Urinary bladder (tissue), 3 donors: ENCODE measurements at regions not wholly inside any gene's neighbourhood (a gene's known extent, or its start where the extent isn't known, plus 50 kb on each side); places are given as distances from the start of the nearest gene placed in this dataset.
A peak's percentile ranks its signal among the peaks of the same experiment; 100 is the strongest.

ENCODE experiments used
- DNase-seq: peaks from one replicate; pipeline ENCODE4 v3.0.0-alpha.2; 2015; ENCODE audit errors: extremely low spot score
- H3K27ac ChIP-seq: one replicate; pipeline ENCODE4 v1.5.1; 2013; ENCODE audit warnings: low read depth, mild to moderate bottlenecking, moderate library complexity
- H3K36me3 ChIP-seq: one replicate; pipeline ENCODE4 v1.6.1; 2013; ENCODE audit warnings: mild to moderate bottlenecking, moderate library complexity; ENCODE audit not compliant: insufficient read depth
- H3K4me1 ChIP-seq: one replicate; pipeline ENCODE4 v1.6.1; 2013; ENCODE audit warnings: mild to moderate bottlenecking, moderate library complexity; ENCODE audit not compliant: insufficient read depth
- H3K4me3 ChIP-seq: one replicate; pipeline ENCODE4 v1.5.1; 2013; ENCODE audit warnings: low read depth, low read length
- WGBS: extraction: QIAGEN DNeasy Blood & Tissue Kit; methylation state at CpG from one replicate; pipeline ENCODE4 v1.1.7; 2013; 5-methylcytosine and 5-hydroxymethylcytosine counted together
- donor health status: healthy with polysubstance abuse.
- donor health status: healthy.

- Histone ChIP-seq H3K27ac (no peak overlapping the region), H3K4me3 (no peak overlapping the region), H3K36me3 (no peaks in the 10 kb centered on the region), H3K4me1 (no peaks in the 10 kb centered on the region)
- DNase-seq = no peak
- WGBS = 91% methylated on average over 3 of the region's 3 CpGs
These were observed 1151.4 kb upstream of the PABPC4L start for GRCh38 chr4:135353008-135353407.

DNA sequence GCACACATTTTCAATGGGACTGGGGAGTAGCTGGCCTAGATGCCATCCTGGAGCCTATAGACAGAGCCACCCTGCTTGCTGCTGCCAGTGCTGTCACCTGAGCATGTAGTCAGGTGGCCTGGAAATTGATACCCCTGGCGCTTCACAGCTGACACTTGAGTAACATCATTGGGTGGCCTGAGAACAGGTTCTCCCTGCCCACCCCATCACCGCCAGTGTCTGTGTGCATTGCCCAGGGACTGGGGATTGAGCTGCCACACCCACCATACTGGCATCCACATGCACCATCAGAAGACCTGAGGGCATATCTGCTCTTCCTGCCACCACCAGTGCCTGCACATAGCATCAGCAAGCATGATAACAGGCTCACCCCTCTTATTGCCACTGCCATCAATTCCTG is 1142.9 kb upstream of the PABPC4L start:
- Histone ChIP-seq H3K27ac (no peak overlapping the region), H3K36me3 (no peaks in the 10 kb centered on the region), H3K4me1 (no peaks in the 10 kb centered on the region), H3K4me3 (no peak overlapping the region)
- WGBS = 95% methylated on average over 2 of the region's 2 CpGs
- DNase-seq = no peak

DNA sequence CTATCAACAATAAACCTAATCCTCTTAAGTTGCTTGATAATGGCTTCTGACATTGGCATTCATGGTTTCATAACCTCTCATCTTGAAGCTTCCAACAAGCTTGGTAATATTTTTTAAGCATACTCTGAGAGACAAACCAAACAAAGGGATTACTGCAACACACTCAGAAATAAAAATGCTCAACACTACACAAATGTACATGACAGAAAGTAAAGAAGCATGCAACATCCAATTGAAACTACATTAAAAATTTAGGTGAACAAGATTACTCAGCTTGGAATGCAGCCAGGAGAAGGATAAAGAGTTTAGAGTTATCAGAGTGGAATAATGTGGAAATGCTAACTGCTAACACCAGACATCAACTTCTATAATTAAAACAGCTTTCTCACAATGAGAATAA is 1136.6 kb upstream of the PABPC4L start:
- Histone ChIP-seq H3K4me1 (no peaks in the 10 kb centered on the region), H3K27ac (no peak overlapping the region), H3K36me3 (no peaks in the 10 kb centered on the region), H3K4me3 (no peak overlapping the region)
- DNase-seq = no peak

DNA sequence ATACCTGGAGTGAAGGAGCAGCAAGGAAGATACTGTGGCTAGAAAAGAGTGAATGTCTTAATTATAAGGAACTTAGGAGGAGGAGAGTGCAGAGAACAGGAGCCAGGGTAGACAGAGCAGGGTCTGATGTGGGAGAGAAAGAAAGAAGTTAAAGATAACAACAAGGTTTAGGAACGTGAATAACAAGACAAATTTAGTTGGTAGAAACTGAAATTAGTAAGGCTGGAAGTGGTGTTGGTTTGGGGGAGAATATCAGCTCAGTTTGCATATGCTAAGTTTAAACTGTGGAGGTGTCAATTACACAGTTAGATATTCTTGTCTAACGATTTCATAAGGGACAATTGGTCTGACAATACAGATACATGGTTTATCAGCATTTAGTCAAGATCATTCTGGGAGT is 1123.7 kb upstream of the PABPC4L start:
- 67% methylated on average over 2 of the region's 2 CpGs for whole genome bisulfite sequencing
- H3K36me3 ChIP-seq = no peaks in the 10 kb centered on the region
- no peak overlapping the region for H3K4me3 ChIP-seq
- H3K27ac ChIP-seq = no peak overlapping the region
- no peaks in the 10 kb centered on the region for H3K4me1 ChIP-seq
- DNase-seq = no peak

DNA sequence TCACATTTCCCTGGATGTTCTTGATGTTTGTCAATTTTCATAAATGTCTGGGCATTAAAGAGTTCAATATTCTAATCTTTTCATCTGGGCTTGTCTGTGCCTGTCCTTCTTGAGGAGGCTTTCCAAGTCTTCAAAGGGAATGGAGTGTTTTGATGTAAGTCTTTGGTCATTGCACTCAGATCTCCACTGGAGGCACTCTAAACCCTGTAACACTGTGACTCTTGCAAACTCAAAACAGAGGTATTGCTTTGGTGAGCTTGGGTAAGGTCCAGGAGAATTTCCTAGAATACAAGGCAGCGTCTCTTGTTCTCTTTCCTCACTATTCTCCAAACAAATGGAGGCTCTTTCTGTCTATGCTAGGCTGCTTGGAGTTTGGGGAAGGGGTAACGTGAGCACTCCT is 1118.1 kb upstream of the PABPC4L start:
- DNase-seq = no peak
- Histone ChIP-seq H3K36me3 (no peaks in the 10 kb centered on the region), H3K27ac (no peak overlapping the region), H3K4me1 (no peaks in the 10 kb centered on the region), H3K4me3 (no peak overlapping the region)
- 89% methylated on average over 2 of the region's 2 CpGs for WGBS

DNA sequence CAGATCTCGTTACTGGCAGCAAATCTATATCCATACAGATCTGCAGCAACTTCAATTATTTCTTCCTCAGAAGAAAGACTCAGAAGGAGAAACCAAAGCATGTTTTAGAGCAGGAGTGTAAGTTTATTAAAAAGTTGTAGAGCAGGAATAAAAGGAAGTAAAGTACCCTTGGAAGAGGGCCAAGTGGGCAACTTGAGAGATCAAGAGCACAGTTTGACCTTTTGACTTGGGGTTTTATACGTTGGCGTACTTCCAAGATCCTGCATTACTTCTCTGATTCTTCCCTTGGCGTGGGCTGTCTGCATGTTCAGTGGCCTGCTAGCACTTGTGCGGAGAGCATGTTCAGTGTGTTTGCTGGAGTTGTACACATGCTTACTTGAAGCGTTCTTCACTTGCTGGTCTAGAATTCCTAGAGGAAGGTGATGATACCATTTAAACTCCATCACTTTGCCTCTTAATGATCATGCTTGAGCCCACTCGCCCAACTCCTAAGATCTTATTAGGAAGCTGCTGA is 1114.7 kb upstream of the PABPC4L start:
- Histone ChIP-seq H3K4me3 (no peak overlapping the region), H3K36me3 (no peaks in the 10 kb centered on the region), H3K4me1 (no peaks in the 10 kb centered on the region), H3K27ac (no peak overlapping the region)
- peak; percentile 6 for DNase-seq
- WGBS = 80% methylated on average over 7 of the region's 7 CpGs

GRCh38 chr4:135290136-135290535 is 1088.5 kb upstream of the PABPC4L start:
- no peak for DNase-seq
- Histone ChIP-seq H3K36me3 (no peaks in the 10 kb centered on the region), H3K27ac (no peak overlapping the region), H3K4me1 (no peaks in the 10 kb centered on the region), H3K4me3 (no peak overlapping the region)
- 61% methylated on average over 2 of the region's 2 CpGs for WGBS

DNA sequence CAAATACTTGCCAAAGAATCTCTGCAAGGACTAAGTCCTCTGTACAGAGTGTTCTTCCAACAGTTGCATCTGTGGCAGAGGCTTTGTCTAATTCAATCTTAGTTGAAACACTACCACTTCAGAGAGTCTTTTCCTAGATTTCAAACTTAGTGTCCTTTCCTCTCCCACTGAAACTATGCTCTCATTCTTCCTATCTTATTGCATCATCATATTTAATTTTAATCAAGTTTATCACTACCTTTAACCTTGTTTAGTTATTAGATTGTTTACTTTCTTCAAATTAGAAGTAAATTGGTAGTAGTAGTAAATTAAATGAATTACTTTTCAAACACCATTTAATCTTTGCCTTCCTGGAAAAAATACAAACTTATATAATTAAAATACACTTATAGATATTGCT is 1082.3 kb upstream of the PABPC4L start:
- H3K36me3 ChIP-seq = no peaks in the 10 kb centered on the region
- no peak for DNase-seq
- no peak overlapping the region for H3K27ac ChIP-seq
- no peak overlapping the region for H3K4me3 ChIP-seq
- no peaks in the 10 kb centered on the region for H3K4me1 ChIP-seq

DNA sequence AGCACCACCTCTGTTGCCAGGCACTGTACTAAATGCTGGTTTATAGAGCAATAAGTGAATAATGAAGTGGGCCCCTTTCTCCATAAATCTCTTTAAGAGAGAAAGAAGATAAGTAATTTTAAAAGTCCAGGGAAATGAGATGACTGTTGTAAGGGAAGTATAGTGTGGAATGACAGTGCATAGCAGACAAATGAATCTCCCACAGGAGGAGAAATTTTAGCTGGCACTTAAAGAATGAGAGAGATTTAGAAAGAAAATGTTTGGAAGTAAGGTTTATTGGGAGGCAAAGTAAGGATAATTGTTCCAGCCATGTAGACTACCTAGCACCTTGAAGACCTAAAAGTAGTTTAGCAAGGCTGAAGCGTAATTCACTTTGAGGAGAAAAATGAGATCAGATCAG is 1081.1 kb upstream of the PABPC4L start:
- 96% methylated on average over 1 of the region's 1 CpG for WGBS
- Histone ChIP-seq H3K36me3 (no peaks in the 10 kb centered on the region), H3K27ac (no peak overlapping the region), H3K4me3 (no peak overlapping the region), H3K4me1 (no peaks in the 10 kb centered on the region)
- no peak for DNase-seq

GRCh38 chr4:135281230-135281629 is 1079.6 kb upstream of the PABPC4L start:
- no peak for DNase-seq
- Histone ChIP-seq H3K27ac (no peak overlapping the region), H3K4me1 (no peaks in the 10 kb centered on the region), H3K4me3 (no peak overlapping the region), H3K36me3 (no peaks in the 10 kb centered on the region)
- WGBS = 92% methylated on average over 3 of the region's 3 CpGs

DNA sequence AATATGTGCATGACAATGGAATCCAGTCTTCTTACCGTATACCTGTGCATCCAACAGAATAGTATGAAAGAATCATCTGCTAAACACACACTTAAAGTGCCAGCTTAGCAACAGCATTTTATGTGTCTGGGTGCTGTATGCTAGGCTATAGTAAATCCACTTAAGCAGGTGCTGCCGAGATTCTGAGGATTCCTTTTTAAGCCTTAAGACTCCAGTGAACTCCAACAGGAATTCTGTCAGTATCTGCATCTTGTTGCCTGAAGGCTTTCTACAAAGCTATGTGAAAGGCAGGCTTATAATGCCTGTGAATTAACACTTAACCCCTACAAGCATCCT is 1076.4 kb upstream of the PABPC4L start:
- no peaks in the 10 kb centered on the region for H3K4me1 ChIP-seq
- no peak overlapping the region for H3K4me3 ChIP-seq
- WGBS = 34% methylated on average over 2 of the region's 2 CpGs
- no peak overlapping the region for H3K27ac ChIP-seq
- H3K36me3 ChIP-seq = no peaks in the 10 kb centered on the region
- no peak for DNase-seq

DNA sequence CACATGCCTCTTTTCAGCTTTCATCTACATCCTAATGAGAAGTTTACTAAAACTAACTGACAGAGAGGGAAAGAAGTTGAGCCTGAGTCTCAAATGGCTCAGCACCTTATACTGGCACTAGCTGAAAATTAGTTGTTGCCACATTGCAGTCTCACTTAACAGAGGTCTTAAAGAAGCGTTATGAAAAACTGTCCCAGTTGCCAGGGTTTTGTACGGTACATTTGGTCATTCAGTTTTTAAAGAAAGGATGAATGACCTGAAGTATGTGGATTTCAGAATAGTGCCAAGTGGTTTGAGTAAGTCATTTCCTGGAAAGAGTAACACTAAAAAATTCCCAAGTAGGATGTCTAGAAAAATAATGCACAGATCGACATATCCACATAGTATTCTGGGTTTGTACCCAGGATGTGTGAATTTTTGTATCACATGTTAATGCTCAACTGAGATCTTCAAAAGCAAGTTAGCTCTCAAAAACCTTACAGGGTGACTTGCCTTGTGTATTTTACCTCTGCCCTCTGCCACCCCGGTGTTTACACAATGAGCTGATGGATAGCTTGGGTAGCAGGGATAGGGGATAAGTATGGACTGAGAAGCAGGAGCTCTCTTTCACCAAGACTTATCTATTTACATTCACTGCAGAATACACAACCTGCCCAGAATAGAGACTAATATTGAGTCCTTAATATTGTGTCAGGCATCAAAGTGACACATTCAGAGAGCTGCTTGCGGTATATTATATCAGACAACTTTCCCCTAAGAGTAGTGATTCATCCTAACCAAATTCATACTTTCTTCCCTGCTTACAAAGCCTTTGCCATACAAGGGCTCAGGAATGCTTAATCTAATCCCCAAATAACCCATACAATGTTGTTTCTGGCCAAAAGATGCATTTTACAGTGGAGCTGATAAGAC is 1075.7 kb upstream of the PABPC4L start:
- Histone ChIP-seq H3K27ac (no peak overlapping the region), H3K4me1 (no peaks in the 10 kb centered on the region), H3K36me3 (no peaks in the 10 kb centered on the region), H3K4me3 (no peak overlapping the region)
- no peak for DNase-seq
- 80% methylated on average over 5 of the region's 5 CpGs for WGBS

GRCh38 chr4:135274416-135274815 is 1072.8 kb upstream of the PABPC4L start:
- 9% methylated on average over 1 of the region's 1 CpG for WGBS
- no peak overlapping the region for H3K27ac ChIP-seq
- H3K36me3 ChIP-seq = no peaks in the 10 kb centered on the region
- H3K4me1 ChIP-seq = no peaks in the 10 kb centered on the region
- no peak overlapping the region for H3K4me3 ChIP-seq
- DNase-seq = no peak

GRCh38 chr4:135269125-135269890 is 1067.7 kb upstream of the PABPC4L start:
- Histone ChIP-seq H3K4me3 (no peak overlapping the region), H3K4me1 (no peaks in the 10 kb centered on the region), H3K27ac (no peak overlapping the region), H3K36me3 (no peaks in the 10 kb centered on the region)
- 92% methylated on average over 7 of the region's 7 CpGs for WGBS
- DNase-seq = no peak
